Natural killer cell treated with Interleukin-12 subunit alpha and Interleukin-12 subunit beta and Interleukin-15 and Interleukin-18, amount 100 ng/mL, for 72 hours (primary cell): ENCODE measurements at regions not wholly inside any gene's neighbourhood (a gene's known extent, or its start where the extent isn't known, plus 50 kb on each side); places are given as distances from the start of the nearest gene placed in this dataset.

Source experiments
- ATAC-seq, 2 donors: fragments of 150-1000 bp; cut with Tn5 transposase in 1 of 2; sonication (Bioruptor Pico), chemical (Tn5 transposase) in 1 of 2; 2 replicates each; pipeline ENCODE4 v1.10.0; 2021
- DNase-seq: peaks from one replicate; pipeline ENCODE4 v3.0.0; 2022; ENCODE audit warnings: low spot score
- H3K27ac Mint-ChIP-seq, 2 donors: 1 replicate in 1 of 2; 2 replicates in 1 of 2; pipeline ENCODE4 v1.8.0; 2022; ENCODE audit warnings: mixed read lengths in 2 of 2, mild to moderate bottlenecking in 1 of 2, moderate library complexity in 1 of 2
- H3K27me3 Mint-ChIP-seq, 2 donors: 1 replicate in 1 of 2; 2 replicates in 1 of 2; pipeline ENCODE4 v1.8.0; 2022; ENCODE audit warnings: mixed read lengths in 2 of 2
- H3K36me3 Mint-ChIP-seq: one replicate; pipeline ENCODE4 v1.8.0; 2022; ENCODE audit warnings: mixed read lengths
- H3K4me1 Mint-ChIP-seq, 2 donors: 1 replicate in 1 of 2; 2 replicates in 1 of 2; pipeline ENCODE4 v1.8.0; 2022; ENCODE audit warnings: low read depth in 2 of 2, mixed read lengths in 2 of 2, mild to moderate bottlenecking in 1 of 2
- H3K4me3 Mint-ChIP-seq: one replicate; pipeline ENCODE4 v1.8.0; 2022; ENCODE audit warnings: mixed read lengths
- H3K9me3 Mint-ChIP-seq: 2 replicates; pipeline ENCODE4 v1.8.0; 2022; ENCODE audit warnings: mixed read lengths

DNA sequence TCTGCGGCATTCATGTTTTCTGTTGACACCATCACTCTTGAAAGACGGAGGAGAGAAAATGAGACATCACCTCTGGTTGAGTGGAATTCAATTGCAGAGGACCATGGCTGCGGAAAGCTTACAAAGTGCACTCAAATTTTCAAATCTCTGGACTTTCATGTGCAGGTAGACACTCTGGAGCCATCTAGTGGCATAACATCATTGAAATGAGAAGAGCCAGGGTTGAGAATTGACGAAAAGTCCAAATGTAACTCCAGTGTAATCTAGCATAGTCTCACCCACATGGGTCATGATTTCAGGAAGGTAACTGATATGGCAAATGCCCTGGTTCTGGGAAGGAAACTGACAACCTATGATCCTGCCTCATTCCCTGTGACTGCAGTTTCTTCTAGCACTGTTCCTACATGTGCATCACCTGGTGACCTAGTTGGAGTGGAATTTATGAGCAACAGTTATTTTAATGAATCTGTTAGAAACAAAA lies 687.8 kb downstream of the KCNA4 start:
- Mint-ChIP-seq H3K4me1 (no peaks in the 10 kb centered on the region), H3K4me3 (no peak overlapping the region), H3K27me3 (no peaks in the 10 kb centered on the region), H3K9me3 (peaks cover 4% of the 10 kb centered on the region), H3K36me3 (peaks cover 6% of the 10 kb centered on the region), H3K27ac (no peak overlapping the region)
- ATAC-seq (no peak), DNase-seq (no peak)

DNA sequence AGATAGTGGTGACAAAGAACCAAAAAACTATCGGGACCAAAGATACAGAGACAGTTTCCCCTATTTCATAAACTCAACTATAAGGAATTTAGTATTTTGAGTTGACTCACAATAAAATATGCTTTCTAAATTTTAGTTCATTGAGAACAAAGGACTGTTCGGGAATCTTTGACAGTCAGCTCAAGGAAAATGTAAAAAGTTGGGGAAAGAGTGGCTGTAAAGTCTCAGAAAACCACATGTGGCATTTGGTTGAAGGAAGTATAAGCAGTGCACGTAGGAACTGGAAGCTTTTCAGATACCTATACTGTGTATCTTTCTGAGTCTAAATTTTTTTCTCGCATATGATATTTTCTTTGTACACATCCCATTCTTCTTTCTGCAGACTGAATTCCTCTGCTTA lies 688.9 kb downstream of the KCNA4 start:
- no peak for ATAC-seq
- H3K9me3 Mint-ChIP-seq: peaks cover 4% of the 10 kb centered on the region
- no peak overlapping the region for H3K27ac Mint-ChIP-seq
- peaks cover 6% of the 10 kb centered on the region for H3K36me3 Mint-ChIP-seq
- no peak overlapping the region for H3K4me3 Mint-ChIP-seq
- no peaks in the 10 kb centered on the region for H3K4me1 Mint-ChIP-seq
- no peak for DNase-seq
- no peaks in the 10 kb centered on the region for H3K27me3 Mint-ChIP-seq

GRCh38 chr11:29326757-29327156 lies 690.1 kb downstream of the KCNA4 start:
- ATAC-seq: no peak
- Mint-ChIP-seq H3K27me3 (no peaks in the 10 kb centered on the region), H3K4me3 (no peak overlapping the region), H3K27ac (no peak overlapping the region), H3K36me3 (peaks cover 6% of the 10 kb centered on the region), H3K4me1 (no peaks in the 10 kb centered on the region), H3K9me3 (peaks cover 4% of the 10 kb centered on the region)
- no peak for DNase-seq

GRCh38 chr11:29324328-29324727 lies 692.5 kb downstream of the KCNA4 start:
- Mint-ChIP-seq H3K36me3 (peaks cover 6% of the 10 kb centered on the region), H3K9me3 (peaks cover 4% of the 10 kb centered on the region), H3K27me3 (no peaks in the 10 kb centered on the region), H3K4me1 (no peaks in the 10 kb centered on the region), H3K4me3 (no peak overlapping the region), H3K27ac (no peak overlapping the region)
- DNase-seq (no peak), ATAC-seq (no peak)

- H3K36me3 Mint-ChIP-seq: no peaks in the 10 kb centered on the region
These were observed 695.3 kb downstream of the KCNA4 start for GRCh38 chr11:29321293-29322132.

DNA sequence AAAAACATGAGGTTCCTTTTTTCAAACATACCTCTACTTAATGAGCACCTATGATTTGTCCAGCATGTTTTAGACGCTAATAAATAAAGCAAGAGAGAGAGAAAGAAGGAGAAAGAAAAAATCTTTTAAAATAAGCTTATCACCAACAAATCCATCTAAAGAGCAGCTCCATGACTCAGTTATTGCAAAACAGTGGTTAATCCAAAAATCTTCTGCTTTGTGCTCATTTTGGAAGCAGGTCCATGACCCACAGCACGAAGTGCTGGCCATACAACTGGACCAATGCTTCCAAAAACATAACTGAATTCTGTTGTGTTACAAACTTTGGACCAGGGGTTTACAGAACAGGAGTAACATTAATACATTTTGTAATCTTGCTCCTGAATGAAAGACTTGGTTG lies 696.6 kb downstream of the KCNA4 start:
- Mint-ChIP-seq H3K9me3 (peaks cover 4% of the 10 kb centered on the region), H3K4me3 (no peak overlapping the region), H3K27me3 (no peaks in the 10 kb centered on the region), H3K4me1 (no peaks in the 10 kb centered on the region), H3K36me3 (no peaks in the 10 kb centered on the region), H3K27ac (no peak overlapping the region)
- DNase-seq (no peak), ATAC-seq (no peak)

More at GRCh38 chr11:29321293-29322132, 695.3 kb downstream of the KCNA4 start:
- ATAC-seq (no peak), DNase-seq (no peak)
- H3K9me3 Mint-ChIP-seq: peaks cover 4% of the 10 kb centered on the region
- H3K4me1 Mint-ChIP-seq: no peaks in the 10 kb centered on the region
- H3K27ac Mint-ChIP-seq: no peak overlapping the region
- no peaks in the 10 kb centered on the region for H3K27me3 Mint-ChIP-seq
- H3K4me3 Mint-ChIP-seq: no peak overlapping the region

GRCh38 chr11:29319210-29319609 lies 697.6 kb downstream of the KCNA4 start:
- H3K27ac Mint-ChIP-seq: no peak overlapping the region
- no peaks in the 10 kb centered on the region for H3K4me1 Mint-ChIP-seq
- no peaks in the 10 kb centered on the region for H3K27me3 Mint-ChIP-seq
- no peaks in the 10 kb centered on the region for H3K36me3 Mint-ChIP-seq
- H3K4me3 Mint-ChIP-seq: no peak overlapping the region
- ATAC-seq (no peak), DNase-seq (no peak)
- peaks cover 4% of the 10 kb centered on the region for H3K9me3 Mint-ChIP-seq

DNA sequence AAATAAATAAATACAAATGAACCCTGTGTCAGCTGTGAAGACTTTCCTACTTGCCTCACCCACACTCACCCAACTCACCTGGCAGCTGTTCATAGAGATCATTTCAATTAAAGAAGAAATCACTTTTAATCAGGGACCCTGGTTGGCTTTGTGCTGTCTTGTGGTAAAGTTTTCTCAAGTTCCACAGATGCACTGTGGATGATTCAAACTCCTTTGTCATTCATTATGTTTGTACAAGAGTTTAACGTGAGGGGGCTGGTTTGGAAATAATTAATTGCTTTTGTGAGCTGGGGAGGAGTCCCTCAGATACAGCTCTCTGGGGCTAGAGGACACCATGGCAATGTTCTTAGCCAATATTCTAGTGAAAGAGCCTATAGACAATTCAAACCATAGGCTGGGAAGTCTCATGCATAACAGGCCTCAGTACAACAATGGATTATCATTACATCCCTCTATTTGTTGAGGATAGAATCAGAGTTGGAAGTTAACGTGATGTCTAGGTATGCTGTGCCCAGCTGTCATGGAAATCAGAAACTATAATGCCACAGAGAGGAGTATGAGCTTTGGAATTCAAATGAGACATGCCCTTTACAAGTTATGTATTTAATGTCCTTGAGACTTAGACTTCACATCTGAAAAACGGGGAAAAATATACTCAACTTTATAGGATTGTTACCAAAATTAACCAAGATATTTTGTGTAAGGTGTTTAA lies 698.5 kb downstream of the KCNA4 start:
- no peaks in the 10 kb centered on the region for H3K36me3 Mint-ChIP-seq
- H3K9me3 Mint-ChIP-seq: peaks cover 4% of the 10 kb centered on the region
- H3K27ac Mint-ChIP-seq: no peak overlapping the region
- DNase-seq (no peak), ATAC-seq (no peak)
- no peaks in the 10 kb centered on the region for H3K27me3 Mint-ChIP-seq
- H3K4me3 Mint-ChIP-seq: no peak overlapping the region
- no peaks in the 10 kb centered on the region for H3K4me1 Mint-ChIP-seq

- Mint-ChIP-seq H3K27ac (no peak overlapping the region), H3K9me3 (peaks cover 8% of the 10 kb centered on the region), H3K4me1 (no peaks in the 10 kb centered on the region), H3K36me3 (no peaks in the 10 kb centered on the region), H3K27me3 (no peaks in the 10 kb centered on the region), H3K4me3 (no peak overlapping the region)
- ATAC-seq: no peak
- no peak for DNase-seq
These were observed 699.1 kb downstream of the KCNA4 start for GRCh38 chr11:29317694-29318093.

DNA sequence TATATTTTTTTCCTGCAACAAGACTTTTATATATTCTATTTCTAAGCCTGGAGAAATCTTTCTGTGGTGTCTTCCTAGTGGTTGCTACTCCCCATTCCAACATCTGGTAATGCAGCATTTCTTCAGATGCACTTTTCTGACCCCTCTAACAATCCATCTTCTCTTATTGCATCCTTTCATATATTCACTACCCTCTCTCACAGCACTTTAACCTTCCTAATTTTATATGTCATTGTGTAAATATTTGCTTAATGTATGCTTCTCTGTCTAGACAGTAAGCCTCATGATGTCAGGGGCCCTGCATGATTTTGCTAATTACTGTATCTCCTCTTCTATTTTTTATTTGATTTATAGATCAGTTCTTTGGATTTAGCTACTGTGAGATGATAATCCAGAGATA lies 701.6 kb downstream of the KCNA4 start:
- Mint-ChIP-seq H3K36me3 (no peaks in the 10 kb centered on the region), H3K9me3 (peaks cover 14% of the 10 kb centered on the region), H3K4me1 (no peaks in the 10 kb centered on the region), H3K27me3 (no peaks in the 10 kb centered on the region), H3K4me3 (no peak overlapping the region), H3K27ac (no peak overlapping the region)
- DNase-seq (no peak), ATAC-seq (no peak)

DNA sequence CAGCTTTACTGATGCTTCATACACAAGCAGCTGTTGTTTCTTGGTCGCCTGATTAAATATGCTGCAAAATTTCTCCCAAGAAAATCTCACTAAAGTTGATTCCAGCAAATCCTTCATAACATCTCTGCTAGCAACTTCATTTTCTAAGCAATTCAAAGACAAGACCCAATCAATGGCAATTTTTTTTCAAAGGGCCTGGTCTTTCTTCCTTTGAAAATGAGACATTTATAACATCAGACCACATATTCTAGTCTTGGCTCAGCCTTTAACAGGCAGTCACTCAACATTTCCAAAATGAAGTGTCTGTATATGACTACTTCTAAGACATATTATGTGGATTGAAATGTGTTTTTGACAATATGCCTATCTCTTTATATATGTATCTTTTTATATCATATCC lies 702.6 kb downstream of the KCNA4 start:
- no peak overlapping the region for H3K27ac Mint-ChIP-seq
- no peak overlapping the region for H3K4me3 Mint-ChIP-seq
- DNase-seq: no peak
- no peaks in the 10 kb centered on the region for H3K36me3 Mint-ChIP-seq
- no peak for ATAC-seq
- H3K4me1 Mint-ChIP-seq: no peaks in the 10 kb centered on the region
- peaks cover 14% of the 10 kb centered on the region for H3K9me3 Mint-ChIP-seq
- H3K27me3 Mint-ChIP-seq: no peaks in the 10 kb centered on the region

GRCh38 chr11:29312812-29313211 lies 704.0 kb downstream of the KCNA4 start:
- no peaks in the 10 kb centered on the region for H3K27me3 Mint-ChIP-seq
- H3K9me3 Mint-ChIP-seq: peaks cover 10% of the 10 kb centered on the region
- H3K27ac Mint-ChIP-seq: no peak overlapping the region
- no peaks in the 10 kb centered on the region for H3K36me3 Mint-ChIP-seq
- H3K4me3 Mint-ChIP-seq: no peak overlapping the region
- no peaks in the 10 kb centered on the region for H3K4me1 Mint-ChIP-seq
- ATAC-seq: no peak
- no peak for DNase-seq

DNA sequence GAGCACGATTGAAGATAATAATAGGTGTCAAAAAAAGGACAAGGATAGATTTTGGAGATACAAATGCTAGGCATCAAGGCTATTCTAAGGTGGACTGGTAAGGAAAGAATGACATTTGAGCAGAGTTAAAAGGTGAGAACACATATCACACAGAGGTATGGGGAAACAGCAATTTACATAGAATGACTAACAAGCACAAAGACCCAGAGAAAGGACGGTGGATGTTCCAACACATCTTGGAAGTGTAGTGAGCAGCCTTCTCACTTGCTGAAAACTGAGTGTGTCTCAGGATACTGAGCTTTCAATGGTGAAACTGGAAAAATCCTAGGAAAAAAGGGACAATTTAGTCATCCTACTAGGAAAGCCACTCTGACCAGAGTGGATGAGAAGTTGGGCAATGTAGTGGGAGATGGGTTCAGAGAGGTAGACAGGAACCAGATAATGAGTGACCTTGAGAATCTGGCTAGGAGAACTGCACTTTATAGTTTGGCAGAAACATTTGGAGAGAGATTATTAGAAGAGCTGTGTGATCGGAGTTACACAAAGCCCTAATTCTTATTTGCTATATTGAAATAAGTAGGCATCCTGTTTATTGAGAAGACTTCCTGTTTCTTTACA lies 706.0 kb downstream of the KCNA4 start:
- H3K4me1 Mint-ChIP-seq: no peaks in the 10 kb centered on the region
- H3K9me3 Mint-ChIP-seq: peaks cover 14% of the 10 kb centered on the region
- no peak overlapping the region for H3K4me3 Mint-ChIP-seq
- H3K27me3 Mint-ChIP-seq: no peaks in the 10 kb centered on the region
- DNase-seq (no peak), ATAC-seq (no peak)
- no peak overlapping the region for H3K27ac Mint-ChIP-seq
- no peaks in the 10 kb centered on the region for H3K36me3 Mint-ChIP-seq

DNA sequence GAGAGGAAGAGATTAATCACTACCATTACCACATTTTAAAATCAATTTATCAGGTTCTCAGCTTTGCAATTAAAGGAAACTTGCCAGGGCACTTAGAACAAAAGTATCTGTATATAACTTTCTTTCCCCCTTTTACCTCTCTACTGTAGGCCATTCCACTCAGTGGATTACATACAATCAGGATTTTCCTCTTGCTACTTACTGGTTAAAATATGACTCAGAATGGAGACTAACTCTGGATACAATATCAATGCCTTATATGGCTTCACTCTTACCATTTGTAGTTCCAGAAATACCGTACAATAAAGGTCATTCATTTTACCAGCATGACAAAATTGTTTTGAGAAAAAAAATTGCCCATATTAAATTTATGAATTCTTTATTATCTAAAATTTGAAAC lies 706.8 kb downstream of the KCNA4 start:
- Mint-ChIP-seq H3K4me1 (no peaks in the 10 kb centered on the region), H3K4me3 (no peak overlapping the region), H3K27me3 (no peaks in the 10 kb centered on the region), H3K27ac (no peak overlapping the region), H3K36me3 (no peaks in the 10 kb centered on the region), H3K9me3 (peaks cover 14% of the 10 kb centered on the region)
- ATAC-seq: no peak
- DNase-seq: no peak
